ENCODE measurements at regions not wholly inside any gene's neighbourhood (a gene's known extent, or its start where the extent isn't known, plus 50 kb on each side); places are given as distances from the start of the nearest gene placed in this dataset.
"Not testable (repeated sequence)": the region's sequence is repeated elsewhere in the genome, so short reads cannot be mapped to it uniquely, and the experiment has no call there.

DNA sequence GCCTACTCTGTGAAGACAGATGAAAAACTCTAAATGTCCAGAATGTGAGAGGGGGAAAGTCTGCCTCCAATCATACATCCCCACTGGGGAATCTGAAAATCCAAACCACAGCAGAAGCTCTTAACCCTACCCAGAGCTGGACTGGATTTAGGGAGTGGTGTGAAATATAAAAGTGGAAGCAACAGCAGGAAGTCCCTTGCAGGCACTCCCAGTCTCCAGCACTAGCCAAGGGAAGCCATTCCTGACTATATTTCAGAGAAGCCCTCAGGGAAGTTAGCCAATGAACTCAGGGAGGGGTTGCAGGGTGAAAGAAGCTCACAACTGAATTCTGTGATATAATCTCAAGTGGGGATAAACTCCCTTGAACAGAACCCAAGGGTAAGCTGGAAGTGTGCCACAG is 51.5 kb downstream of the CRPPA start:
- in situ Hi-C loops (cut with MboI; ENCODE audit: low sequenced_read_pairs in 4 of 4), result no loop called here
- intact Hi-C loops (cut with DNase I; ENCODE audit: low total_unique reads), result no loop called here
- Histone ChIP-seq H3K4me1 (no peaks in the 10 kb centered on the region), H3K36me3 (no peaks in the 10 kb centered on the region), H3K27ac (no peak overlapping the region), H3K9me3 (no peaks in the 10 kb centered on the region), H3K4me3 (no peak overlapping the region), H3K27me3 (no peaks in the 10 kb centered on the region)
- DNase-seq, result no peak
- ATAC-seq, result no peak
- no peak for TF ChIP-seq POLR2A (IDR thresholded peaks at IDR 0.05)
- TF ChIP-seq, protein P1, sequence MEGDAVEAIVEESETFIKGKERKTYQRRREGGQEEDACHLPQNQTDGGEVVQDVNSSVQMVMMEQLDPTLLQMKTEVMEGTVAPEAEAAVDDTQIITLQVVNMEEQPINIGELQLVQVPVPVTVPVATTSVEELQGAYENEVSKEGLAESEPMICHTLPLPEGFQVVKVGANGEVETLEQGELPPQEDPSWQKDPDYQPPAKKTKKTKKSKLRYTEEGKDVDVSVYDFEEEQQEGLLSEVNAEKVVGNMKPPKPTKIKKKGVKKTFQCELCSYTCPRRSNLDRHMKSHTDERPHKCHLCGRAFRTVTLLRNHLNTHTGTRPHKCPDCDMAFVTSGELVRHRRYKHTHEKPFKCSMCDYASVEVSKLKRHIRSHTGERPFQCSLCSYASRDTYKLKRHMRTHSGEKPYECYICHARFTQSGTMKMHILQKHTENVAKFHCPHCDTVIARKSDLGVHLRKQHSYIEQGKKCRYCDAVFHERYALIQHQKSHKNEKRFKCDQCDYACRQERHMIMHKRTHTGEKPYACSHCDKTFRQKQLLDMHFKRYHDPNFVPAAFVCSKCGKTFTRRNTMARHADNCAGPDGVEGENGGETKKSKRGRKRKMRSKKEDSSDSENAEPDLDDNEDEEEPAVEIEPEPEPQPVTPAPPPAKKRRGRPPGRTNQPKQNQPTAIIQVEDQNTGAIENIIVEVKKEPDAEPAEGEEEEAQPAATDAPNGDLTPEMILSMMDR (IDR thresholded peaks at IDR 0.05 in 4 of 5, conservative IDR thresholded peaks at IDR 0.05 in 1 of 5), result no peak

DNA sequence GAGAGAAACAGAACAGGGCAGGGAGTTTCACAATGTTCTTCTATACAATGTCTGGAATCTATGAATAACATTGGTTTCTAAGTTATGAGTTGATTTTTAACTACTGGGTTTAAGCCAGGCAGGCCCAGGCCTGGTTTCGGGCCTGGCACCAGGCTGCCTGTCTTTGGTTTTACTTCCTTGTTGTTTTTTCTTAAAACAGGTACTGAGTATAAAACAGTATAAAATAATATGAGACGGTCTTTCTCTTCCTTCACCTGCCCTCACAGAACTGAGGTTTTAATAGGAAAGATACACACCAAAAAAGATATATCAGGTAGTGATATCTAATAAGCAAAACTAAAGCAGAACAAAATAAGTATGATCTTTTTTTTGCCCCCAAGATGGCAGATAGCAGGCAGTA is 52.0 kb downstream of the CRPPA start:
- H3K4me1 ChIP-seq; H3K27ac ChIP-seq; in situ Hi-C loops (cut with MboI; ENCODE audit: low sequenced_read_pairs in 4 of 4); H3K27me3 ChIP-seq; H3K9me3 ChIP-seq; H3K4me3 ChIP-seq; DNase-seq; intact Hi-C loops (cut with DNase I; ENCODE audit: low total_unique reads); H3K36me3 ChIP-seq; ATAC-seq: not testable (repeated sequence)

DNA sequence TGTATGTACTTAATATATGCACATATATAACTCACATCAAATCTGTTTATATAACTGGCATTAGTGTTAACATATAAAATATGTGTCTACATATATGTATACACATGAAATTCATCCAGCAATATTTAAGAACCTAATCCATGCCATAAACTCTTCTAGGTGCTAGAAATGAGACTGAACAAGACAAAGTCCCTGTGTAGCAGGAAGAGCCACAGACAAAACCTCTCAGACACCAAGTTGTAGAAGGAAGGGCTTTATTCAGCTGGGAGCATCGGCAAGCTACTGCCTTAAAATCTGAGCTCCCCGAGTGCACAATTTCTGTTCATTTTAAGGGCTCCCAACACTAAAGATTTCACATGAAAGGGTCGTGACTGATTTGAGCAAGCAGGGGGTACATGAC is 52.5 kb downstream of the CRPPA start:
- H3K27ac ChIP-seq, result no peak overlapping the region
- DNase-seq, result no peak
- no peaks in the 10 kb centered on the region for H3K36me3 ChIP-seq
- no peaks in the 10 kb centered on the region for H3K27me3 ChIP-seq
- intact Hi-C loops (cut with DNase I; ENCODE audit: low total_unique reads) (no loop called here), in situ Hi-C loops (cut with MboI; ENCODE audit: low sequenced_read_pairs in 4 of 4) (no loop called here)
- H3K4me1 ChIP-seq, result no peaks in the 10 kb centered on the region
- no peak for ATAC-seq
- TF ChIP-seq POLR2A (IDR thresholded peaks at IDR 0.05), result no peak
- TF ChIP-seq, protein P1 (IDR thresholded peaks at IDR 0.05 in 4 of 5, conservative IDR thresholded peaks at IDR 0.05 in 1 of 5), result no peak
- H3K9me3 ChIP-seq, result no peaks in the 10 kb centered on the region
- H3K4me3 ChIP-seq, result no peak overlapping the region

DNA sequence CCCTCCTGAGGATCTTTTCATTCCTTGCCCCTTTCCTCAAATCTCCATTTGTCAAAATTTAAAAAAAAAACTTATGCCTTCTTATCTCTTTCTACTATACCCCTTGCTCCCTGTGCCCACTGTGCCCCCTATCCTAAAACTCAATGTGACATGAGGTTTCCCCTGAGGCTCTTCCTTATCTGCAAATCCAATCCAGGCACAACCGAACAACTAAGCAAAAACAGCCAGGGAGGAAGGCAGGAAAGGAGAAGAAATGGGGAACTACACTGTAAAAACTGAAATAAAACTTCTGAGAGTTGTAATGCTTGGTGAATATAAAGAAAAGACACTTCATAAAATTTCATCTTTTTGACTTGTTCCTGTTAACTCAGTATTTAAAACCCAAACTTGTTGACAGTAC is 54.2 kb downstream of the CRPPA start:
- in situ Hi-C loops (cut with MboI; ENCODE audit: low sequenced_read_pairs in 4 of 4) (no loop called here), intact Hi-C loops (cut with DNase I; ENCODE audit: low total_unique reads) (no loop called here)
- TF ChIP-seq, protein P1 (IDR thresholded peaks at IDR 0.05 in 4 of 5, conservative IDR thresholded peaks at IDR 0.05 in 1 of 5), result no peak
- no peak for TF ChIP-seq POLR2A (IDR thresholded peaks at IDR 0.05)
- ATAC-seq, result no peak
- Histone ChIP-seq H3K36me3 (no peaks in the 10 kb centered on the region), H3K27me3 (no peaks in the 10 kb centered on the region), H3K4me3 (no peak overlapping the region), H3K4me1 (no peaks in the 10 kb centered on the region), H3K27ac (no peak overlapping the region), H3K9me3 (no peaks in the 10 kb centered on the region)
- DNase-seq, result no peak

DNA sequence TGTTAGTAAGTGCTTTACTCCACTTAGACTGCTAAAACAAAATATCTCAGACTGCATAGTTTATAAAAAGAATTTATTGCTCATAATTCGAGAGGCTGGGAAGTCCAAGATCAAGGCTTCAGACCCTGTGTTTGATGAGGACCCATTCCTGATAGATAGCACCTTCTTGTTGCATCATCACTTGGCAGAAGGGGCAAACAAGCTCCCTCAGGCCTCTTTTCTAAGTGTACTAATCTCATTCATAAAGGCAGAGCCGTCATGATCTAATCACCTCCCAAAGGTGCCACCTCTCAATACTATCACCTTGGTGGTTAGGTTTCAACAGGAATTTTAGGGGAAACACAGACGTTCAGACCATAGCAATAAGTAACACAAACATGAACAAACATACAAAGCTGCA is 55.4 kb downstream of the CRPPA start:
- Histone ChIP-seq H3K36me3 (no peaks in the 10 kb centered on the region), H3K9me3 (no peaks in the 10 kb centered on the region), H3K4me3 (no peak overlapping the region), H3K27ac (no peak overlapping the region), H3K4me1 (no peaks in the 10 kb centered on the region), H3K27me3 (no peaks in the 10 kb centered on the region)
- TF ChIP-seq, protein P1 (IDR thresholded peaks at IDR 0.05 in 4 of 5, conservative IDR thresholded peaks at IDR 0.05 in 1 of 5), result no peak
- TF ChIP-seq POLR2A (IDR thresholded peaks at IDR 0.05), result no peak
- no peak for DNase-seq
- ATAC-seq, result no peak
- intact Hi-C loops (cut with DNase I; ENCODE audit: low total_unique reads), result no loop called here
- in situ Hi-C loops (cut with MboI; ENCODE audit: low sequenced_read_pairs in 4 of 4), result no loop called here
